Lower lobe of right lung (tissue), 2 donors: ENCODE measurements at regions not wholly inside any gene's neighbourhood (a gene's known extent, or its start where the extent isn't known, plus 50 kb on each side); places are given as distances from the start of the nearest gene placed in this dataset.

ENCODE experiments used
- ATAC-seq, 2 donors: fragments of 200-7000 bp; cut with Tn5 transposase; one replicate each; pipeline ENCODE4 v1.9.1; 2020 to 2022; ENCODE audit warnings: mild to moderate bottlenecking in 2 of 2, moderate library complexity in 2 of 2
- DNase-seq: peaks from one replicate; pipeline ENCODE4 v3.0.0-alpha.2; 2020
- H3K27ac ChIP-seq: fragments of 200-600 bp; one replicate; pipeline ENCODE4 v1.8.0; 2022
- H3K27me3 ChIP-seq: fragments of 200-600 bp; one replicate; pipeline ENCODE4 v1.8.0; 2022; ENCODE audit warnings: low read depth
- H3K36me3 ChIP-seq: fragments of 200-600 bp; one replicate; pipeline ENCODE4 v1.8.0; 2022; ENCODE audit warnings: mild to moderate bottlenecking
- H3K4me1 ChIP-seq: fragments of 200-600 bp; one replicate; pipeline ENCODE4 v1.8.0; 2022
- H3K4me3 ChIP-seq: fragments of 200-600 bp; one replicate; pipeline ENCODE4 v1.8.0; 2022; ENCODE audit warnings: mild to moderate bottlenecking
- H3K9me3 ChIP-seq: fragments of 200-600 bp; one replicate; pipeline ENCODE4 v1.8.0; 2022
- CTCF ChIP-seq: fragments of 200-600 bp; IDR thresholded peaks from one replicate; pipeline ENCODE4 v1.8.0; 2022; ENCODE audit warnings: antibody characterized with exemption, mild to moderate bottlenecking
- intact Hi-C: fragments of 100-400 bp; cut with DNase I; formaldehyde crosslinking; loops from one replicate; pipeline ENCODE4 v1.11.0; 2022
- donor health status: DM: no; HTN: yes; CAD: no; lungs with severe emphysema.

- DNase-seq = no peak
- no peak for ATAC-seq
Observed at GRCh38 chr5:56314529-56314928, 81.4 kb upstream of the ANKRD55 start.

GRCh38 chr5:56313596-56313995 lies 80.5 kb upstream of the ANKRD55 start:
- Histone ChIP-seq H3K4me1 (no peaks in the 10 kb centered on the region), H3K36me3 (no peaks in the 10 kb centered on the region), H3K9me3 (no peaks in the 10 kb centered on the region), H3K4me3 (no peak overlapping the region), H3K27ac (no peak overlapping the region), H3K27me3 (no peaks in the 10 kb centered on the region)
- ATAC-seq = no peak
- intact Hi-C loops = no loop called here
- no peak for TF ChIP-seq CTCF
- no peak for DNase-seq

More at GRCh38 chr5:56314529-56314928, 81.4 kb upstream of the ANKRD55 start:
- TF ChIP-seq CTCF = peak; percentile 38
- no peaks in the 10 kb centered on the region for H3K36me3 ChIP-seq
- H3K27me3 ChIP-seq = no peaks in the 10 kb centered on the region
- intact Hi-C loops = no loop called here
- H3K9me3 ChIP-seq = no peaks in the 10 kb centered on the region
- H3K27ac ChIP-seq = no peak overlapping the region
- no peaks in the 10 kb centered on the region for H3K4me1 ChIP-seq
- H3K4me3 ChIP-seq = no peak overlapping the region

GRCh38 chr5:56313004-56313531 lies 79.9 kb upstream of the ANKRD55 start:
- ATAC-seq = no peak
- intact Hi-C loops = no loop called here
- no peak for TF ChIP-seq CTCF

GRCh38 chr5:56311306-56311905 lies 78.3 kb upstream of the ANKRD55 start:
- intact Hi-C loops = no loop called here
- no peak for TF ChIP-seq CTCF
- H3K9me3 ChIP-seq = peaks cover 4% of the 10 kb centered on the region
- no peak overlapping the region for H3K4me3 ChIP-seq
- H3K4me1 ChIP-seq = no peaks in the 10 kb centered on the region
- ATAC-seq = no peak
- no peaks in the 10 kb centered on the region for H3K27me3 ChIP-seq
- H3K27ac ChIP-seq = no peak overlapping the region
- no peaks in the 10 kb centered on the region for H3K36me3 ChIP-seq
- DNase-seq = no peak

More at GRCh38 chr5:56313004-56313531, 79.9 kb upstream of the ANKRD55 start:
- Histone ChIP-seq H3K4me1 (no peaks in the 10 kb centered on the region), H3K27ac (no peak overlapping the region), H3K4me3 (no peak overlapping the region), H3K27me3 (no peaks in the 10 kb centered on the region), H3K36me3 (no peaks in the 10 kb centered on the region), H3K9me3 (no peaks in the 10 kb centered on the region)
- DNase-seq = no peak

- H3K9me3 ChIP-seq = peaks cover 10% of the 10 kb centered on the region
- intact Hi-C loops = no loop called here
- no peaks in the 10 kb centered on the region for H3K36me3 ChIP-seq
- ATAC-seq (peak; percentile 27 to 49), DNase-seq (no peak)
- H3K27ac ChIP-seq = no peak overlapping the region
- H3K4me1 ChIP-seq = no peaks in the 10 kb centered on the region
- no peaks in the 10 kb centered on the region for H3K27me3 ChIP-seq
- no peak for TF ChIP-seq CTCF
- H3K4me3 ChIP-seq = no peak overlapping the region
Observed at GRCh38 chr5:56310711-56311204, 77.6 kb upstream of the ANKRD55 start.
